NB4 (cell line): ENCODE measurements at regions not wholly inside any gene's neighbourhood (a gene's known extent, or its start where the extent isn't known, plus 50 kb on each side); places are given as distances from the start of the nearest gene placed in this dataset.
"Not testable (repeated sequence)": the region's sequence is repeated elsewhere in the genome, so short reads cannot be mapped to it uniquely, and the experiment has no call there.

Experiments
- DNase-seq: peaks from one replicate; pipeline ENCODE4 v3.0.0; 2010; ENCODE audit warnings: low read depth
- H3K4me3 ChIP-seq: one replicate; pipeline ENCODE4 v1.5.1; 2011; ENCODE audit warnings: mild to moderate bottlenecking, low read depth, low read length, moderate library complexity
- MYC ChIP-seq: IDR thresholded peaks from 2 replicates; pipeline ENCODE4 v1.6.1; 2011; ENCODE audit warnings: low read depth, low read length
- POLR2A ChIP-seq: IDR thresholded peaks from 2 replicates; pipeline ENCODE4 v1.6.1; 2011; ENCODE audit warnings: mild to moderate bottlenecking; ENCODE audit not compliant: insufficient read length; ENCODE audit errors: extremely low read depth
- TF ChIP-seq, protein P1 (sequence below): IDR thresholded peaks from 2 replicates; pipeline ENCODE4 v1.6.1; 2011; ENCODE audit warnings: low read depth, low read length
- TF ChIP-seq, protein P2 (sequence below): IDR thresholded peaks from one replicate; pipeline ENCODE4 v1.5.1; 2012; ENCODE audit warnings: low read depth, low read length

DNA sequence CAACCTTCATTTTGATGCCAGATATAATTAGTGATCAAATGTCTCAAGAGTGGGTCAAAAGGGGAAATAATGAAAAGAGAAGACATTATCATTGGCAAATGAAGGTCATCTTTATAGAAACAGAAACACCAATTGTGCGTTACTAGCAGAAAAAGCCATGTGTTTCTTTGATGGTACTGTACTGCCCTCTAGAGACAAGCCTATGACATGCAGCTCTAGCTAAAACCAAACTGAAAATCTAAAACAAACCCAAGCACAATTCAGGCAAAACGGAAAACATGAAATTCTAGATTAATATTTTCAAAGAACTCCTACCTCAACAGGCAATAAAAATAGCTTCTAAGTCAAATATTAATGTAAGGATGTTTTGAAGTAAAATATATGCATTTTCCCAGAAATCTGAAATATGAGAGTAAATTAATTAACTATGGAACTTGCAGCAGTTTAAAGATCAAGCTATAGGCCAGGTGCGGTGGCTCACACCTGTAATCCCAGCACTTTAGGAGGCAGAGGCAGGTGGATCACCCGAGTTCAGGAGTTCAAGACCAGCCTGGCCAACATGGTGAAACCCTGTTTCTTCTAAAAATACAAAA is 115.4 kb downstream of the KLHL28 start:
- TF ChIP-seq, protein P1, sequence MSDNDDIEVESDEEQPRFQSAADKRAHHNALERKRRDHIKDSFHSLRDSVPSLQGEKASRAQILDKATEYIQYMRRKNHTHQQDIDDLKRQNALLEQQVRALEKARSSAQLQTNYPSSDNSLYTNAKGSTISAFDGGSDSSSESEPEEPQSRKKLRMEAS = peak; percentile 81
- TF ChIP-seq POLR2A (no peak), MYC (peak; percentile 64)
- TF ChIP-seq, protein P2, sequence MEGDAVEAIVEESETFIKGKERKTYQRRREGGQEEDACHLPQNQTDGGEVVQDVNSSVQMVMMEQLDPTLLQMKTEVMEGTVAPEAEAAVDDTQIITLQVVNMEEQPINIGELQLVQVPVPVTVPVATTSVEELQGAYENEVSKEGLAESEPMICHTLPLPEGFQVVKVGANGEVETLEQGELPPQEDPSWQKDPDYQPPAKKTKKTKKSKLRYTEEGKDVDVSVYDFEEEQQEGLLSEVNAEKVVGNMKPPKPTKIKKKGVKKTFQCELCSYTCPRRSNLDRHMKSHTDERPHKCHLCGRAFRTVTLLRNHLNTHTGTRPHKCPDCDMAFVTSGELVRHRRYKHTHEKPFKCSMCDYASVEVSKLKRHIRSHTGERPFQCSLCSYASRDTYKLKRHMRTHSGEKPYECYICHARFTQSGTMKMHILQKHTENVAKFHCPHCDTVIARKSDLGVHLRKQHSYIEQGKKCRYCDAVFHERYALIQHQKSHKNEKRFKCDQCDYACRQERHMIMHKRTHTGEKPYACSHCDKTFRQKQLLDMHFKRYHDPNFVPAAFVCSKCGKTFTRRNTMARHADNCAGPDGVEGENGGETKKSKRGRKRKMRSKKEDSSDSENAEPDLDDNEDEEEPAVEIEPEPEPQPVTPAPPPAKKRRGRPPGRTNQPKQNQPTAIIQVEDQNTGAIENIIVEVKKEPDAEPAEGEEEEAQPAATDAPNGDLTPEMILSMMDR = peak; percentile 83
- DNase-seq = peak; percentile 57
- no peak overlapping the region for H3K4me3 ChIP-seq

DNA sequence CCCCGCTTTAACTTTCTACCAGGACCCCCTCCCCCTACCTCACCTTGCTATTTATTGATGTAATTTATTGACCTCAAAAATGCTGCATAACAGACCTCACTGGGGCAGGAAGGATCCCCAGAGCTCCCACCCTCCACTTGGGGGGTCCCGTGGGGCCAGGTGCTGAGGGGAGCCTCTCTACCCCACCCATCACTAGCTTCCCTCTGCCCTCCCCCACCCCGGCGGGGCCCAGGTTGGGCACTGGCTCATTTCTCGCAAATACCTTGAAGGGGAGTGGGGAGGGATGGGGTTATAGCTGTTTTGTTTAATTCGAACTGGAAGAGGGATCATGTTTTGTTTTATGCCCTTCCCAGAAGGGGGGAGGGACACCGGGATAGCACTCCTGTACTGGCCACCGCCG is 125.8 kb downstream of the KLHL28 start:
- not testable (repeated sequence) for DNase-seq, H3K4me3 ChIP-seq

- no peak for DNase-seq
- no peak overlapping the region for H3K4me3 ChIP-seq
- TF ChIP-seq, protein P2 = no peak
- no peak for TF ChIP-seq MYC
- TF ChIP-seq, protein P1 = no peak
- TF ChIP-seq POLR2A = no peak
Measured at GRCh38 chr14:44833376-44834060, 128.2 kb downstream of the KLHL28 start.

DNA sequence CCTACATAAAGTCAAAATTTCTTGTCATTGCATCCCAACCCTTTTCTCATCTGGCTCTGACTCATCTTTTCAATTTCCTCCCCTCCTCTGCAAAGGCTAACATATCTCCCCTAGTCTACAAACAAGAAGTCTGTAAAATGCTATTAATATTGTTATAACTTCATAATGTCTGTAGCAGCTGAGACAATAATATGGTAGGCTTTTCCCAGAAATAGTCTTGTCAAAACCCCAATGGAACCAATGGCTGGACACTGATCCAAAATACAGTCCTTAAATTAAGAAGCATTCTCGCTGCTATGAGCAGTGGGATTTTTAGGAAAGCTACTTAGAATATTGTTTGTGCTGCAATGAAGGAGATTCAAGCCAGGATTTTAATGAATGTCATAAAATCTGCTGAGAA is 131.4 kb downstream of the KLHL28 start:
- TF ChIP-seq, protein P2 = no peak
- TF ChIP-seq MYC = no peak
- TF ChIP-seq, protein P1 = no peak
- TF ChIP-seq POLR2A = no peak
- H3K4me3 ChIP-seq = no peak overlapping the region

GRCh38 chr14:44829021-44829420 is 132.7 kb downstream of the KLHL28 start:
- H3K4me3 ChIP-seq = no peak overlapping the region
- TF ChIP-seq POLR2A (no peak), MYC (no peak)
- TF ChIP-seq, protein P2 = no peak
- TF ChIP-seq, protein P1 = no peak
- DNase-seq = no peak

More for the DNA sequence above, 131.4 kb downstream of the KLHL28 start:
- DNase-seq = no peak

GRCh38 chr14:44828023-44828422 is 133.7 kb downstream of the KLHL28 start:
- no peak for DNase-seq
- no peak overlapping the region for H3K4me3 ChIP-seq
- TF ChIP-seq, protein P1 = no peak
- TF ChIP-seq POLR2A (no peak), MYC (no peak)
- TF ChIP-seq, protein P2 = no peak
